Kidney glomerular epithelial cell (primary cell): ENCODE measurements at regions not wholly inside any gene's neighbourhood (a gene's known extent, or its start where the extent isn't known, plus 50 kb on each side); places are given as distances from the start of the nearest gene placed in this dataset.

Source experiments
- DNase-seq: peaks from one replicate; lab custom pipeline; 2025; lab: John Stamatoyannopoulos, UW

DNA sequence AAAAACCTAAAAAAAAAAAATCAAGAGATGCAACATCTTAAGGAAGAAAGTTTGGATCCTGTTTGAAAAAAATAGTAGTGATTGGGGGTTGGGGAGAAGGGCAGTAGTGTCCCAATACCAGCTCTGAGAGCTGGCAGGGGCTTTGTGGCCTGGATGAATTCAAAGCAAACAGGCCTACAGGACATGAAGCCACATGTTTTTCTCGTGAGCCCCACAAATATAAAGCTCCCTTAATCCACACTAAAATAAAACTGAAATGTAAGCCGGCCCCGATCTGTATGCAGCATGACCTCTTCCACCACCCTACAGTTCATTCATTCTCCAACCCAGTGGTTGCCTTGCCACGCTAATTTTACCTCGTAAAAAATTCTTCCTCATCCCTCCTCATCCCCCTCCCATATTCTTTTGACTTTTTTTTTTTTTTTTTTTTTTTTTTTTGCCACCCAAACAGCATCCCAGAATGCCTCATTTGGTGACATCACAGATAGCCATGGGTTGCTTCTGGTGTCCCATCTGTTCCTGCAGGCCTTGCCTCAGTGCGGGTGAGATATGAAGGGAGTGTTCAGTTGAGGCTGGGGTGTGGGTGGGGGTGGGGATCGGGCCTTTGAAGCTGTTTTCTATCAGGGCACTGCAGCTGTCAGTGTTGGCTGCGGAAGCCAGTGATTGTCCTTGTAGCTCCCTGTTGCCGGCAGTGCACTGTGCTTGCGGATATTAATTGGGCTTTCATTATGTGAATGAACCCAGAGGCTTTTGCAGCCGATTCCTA, 81.6 kb upstream of the NFIB start:
- no peak for DNase-seq

DNA sequence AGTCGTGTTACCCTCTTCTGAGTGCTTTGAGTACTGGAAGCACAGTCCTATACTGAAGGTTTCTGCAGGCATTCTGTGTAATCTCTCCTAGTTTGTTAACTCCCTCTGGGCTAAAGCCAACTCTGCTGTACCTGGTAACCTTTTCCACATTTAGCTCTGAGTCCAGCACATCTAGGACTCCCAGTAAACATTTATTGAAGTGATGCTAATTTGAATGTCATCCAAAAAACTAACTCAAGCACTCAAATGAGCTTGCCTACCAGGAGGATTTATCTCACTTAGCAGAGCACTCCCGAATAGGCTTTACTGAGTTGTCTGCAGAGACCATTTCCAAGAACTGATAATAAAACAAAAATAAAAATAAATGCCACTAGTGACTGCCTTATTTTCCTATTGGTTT, 79.5 kb upstream of the NFIB start:
- no peak for DNase-seq

DNA sequence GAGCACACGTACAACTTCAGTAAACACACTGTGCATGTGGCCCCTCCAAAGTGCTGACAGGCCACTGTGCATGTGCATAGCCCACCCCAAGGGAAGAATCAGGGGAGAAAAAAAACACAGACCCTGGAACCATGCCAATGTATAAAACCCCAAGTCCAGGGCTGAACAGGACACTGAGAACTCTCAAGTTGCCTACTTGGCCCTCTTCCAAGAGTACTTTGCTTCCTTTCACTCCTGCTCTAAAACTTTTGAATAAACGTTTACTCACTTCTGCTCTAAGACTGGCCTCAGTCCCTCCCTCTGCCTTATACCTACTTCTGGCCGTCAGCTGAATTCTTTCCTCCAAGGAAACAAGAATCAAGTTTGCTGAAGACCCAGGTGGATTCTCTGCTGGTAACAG, 77.7 kb upstream of the NFIB start:
- DNase-seq = no peak

DNA sequence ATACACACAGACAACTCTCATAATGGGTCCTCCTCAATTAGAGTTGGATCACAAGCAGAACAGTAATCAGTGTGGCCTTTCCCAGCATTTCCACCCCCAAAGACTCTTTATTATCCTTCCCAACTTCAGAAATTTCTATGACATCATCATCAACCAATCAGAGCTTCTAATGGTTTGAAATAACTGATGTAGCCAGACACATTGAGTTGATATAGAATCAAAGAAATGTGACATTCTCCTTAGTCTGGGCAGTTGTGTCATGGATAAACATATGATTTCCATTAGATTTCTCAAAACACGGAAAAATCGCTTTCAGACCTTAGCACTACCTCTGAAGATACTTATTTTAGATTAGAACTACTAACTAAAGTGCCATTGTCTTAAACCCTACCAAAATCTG, 75.7 kb upstream of the NFIB start:
- DNase-seq = no peak

DNA sequence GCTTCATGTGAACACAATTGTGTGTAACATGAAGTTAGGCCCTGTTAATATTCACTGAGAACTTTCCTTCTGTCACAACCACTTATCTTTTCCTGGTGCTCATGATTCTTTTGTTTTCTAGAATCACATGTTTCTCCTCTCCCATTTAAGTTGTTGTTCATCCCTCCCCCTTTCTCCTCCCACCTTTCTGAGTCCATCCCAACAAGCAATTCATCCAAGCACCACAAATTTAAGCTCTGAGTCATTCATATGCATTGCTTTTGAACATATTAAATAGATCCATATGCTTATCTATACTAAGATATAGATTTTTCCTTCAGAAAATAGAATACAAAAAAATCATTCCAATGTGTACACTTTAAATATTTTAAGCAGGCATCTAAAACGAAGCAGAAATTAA, 75.2 kb upstream of the NFIB start:
- DNase-seq = no peak

DNA sequence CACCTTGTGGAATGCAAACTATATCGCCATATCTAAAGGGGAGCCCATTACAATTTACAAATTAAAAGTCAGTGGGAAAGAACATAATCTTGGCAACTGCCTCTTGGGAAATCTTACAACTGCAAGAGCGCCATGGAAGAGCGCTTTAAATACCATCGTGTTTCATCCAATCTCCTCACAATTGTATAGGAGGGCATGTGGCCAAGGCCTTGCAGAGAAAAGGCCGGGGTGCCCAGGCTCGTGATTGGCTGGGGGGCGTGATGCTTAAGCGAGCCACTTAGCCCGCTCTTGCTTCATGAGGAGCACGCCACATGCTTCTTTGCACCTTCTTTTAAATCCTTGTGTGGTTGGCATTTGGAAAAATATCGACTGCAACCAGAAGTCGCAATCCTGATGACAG, 69.8 kb upstream of the NFIB start:
- DNase-seq = no peak

DNA sequence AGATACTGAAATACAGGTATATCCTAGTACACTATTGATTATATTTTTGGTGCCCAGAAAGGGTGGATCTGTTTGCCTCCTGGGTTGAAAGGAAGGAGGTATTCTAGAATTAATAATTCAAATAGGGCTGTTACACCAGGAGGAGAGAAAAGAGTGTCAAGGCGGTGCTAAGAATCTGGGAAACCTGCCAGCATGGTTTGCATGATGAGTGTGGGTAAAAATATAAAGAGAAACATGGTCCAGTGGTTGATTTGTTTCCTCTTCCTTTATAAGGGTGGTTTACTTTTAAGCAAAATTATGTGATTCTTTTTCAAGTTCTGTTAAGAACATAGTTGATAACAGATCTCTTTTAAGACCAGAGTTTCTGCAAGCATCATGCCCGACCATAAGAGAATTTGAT, 69.4 kb upstream of the NFIB start:
- no peak for DNase-seq

DNA sequence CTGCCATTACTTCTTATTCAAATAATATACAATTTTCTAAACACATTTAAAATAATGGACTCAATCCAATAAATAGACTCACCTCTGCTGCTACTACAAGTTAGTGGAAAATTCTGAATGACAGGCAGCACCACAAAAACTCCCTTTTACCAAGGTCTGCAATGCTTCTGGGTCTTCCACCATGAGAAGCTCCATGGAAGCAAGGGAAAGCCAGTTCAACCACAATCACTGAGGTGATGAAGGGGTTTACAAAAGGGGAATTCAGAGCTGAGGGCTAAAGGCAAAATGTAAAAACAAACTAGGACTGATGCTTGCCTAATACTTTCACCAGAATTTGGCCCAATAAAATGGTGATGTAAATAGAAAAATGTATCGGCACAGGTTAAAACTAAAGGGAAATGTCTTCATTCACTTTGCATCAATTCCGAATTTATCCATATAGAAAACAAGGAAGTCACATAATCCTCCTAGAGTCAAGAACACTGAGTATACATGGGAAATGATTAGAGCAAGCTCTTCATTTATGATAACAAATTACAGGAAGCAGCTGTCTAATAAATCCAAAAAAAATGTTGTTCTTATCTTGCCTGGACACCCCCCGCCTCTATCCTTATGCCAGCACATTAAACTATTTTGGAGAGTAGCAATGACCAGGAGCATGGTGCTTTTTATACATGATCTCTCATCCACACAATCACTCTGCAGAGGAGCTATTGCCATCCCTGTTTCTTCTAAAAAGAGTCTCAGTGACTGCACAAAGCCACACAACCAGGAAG, 66.3 kb upstream of the NFIB start:
- DNase-seq = no peak

DNA sequence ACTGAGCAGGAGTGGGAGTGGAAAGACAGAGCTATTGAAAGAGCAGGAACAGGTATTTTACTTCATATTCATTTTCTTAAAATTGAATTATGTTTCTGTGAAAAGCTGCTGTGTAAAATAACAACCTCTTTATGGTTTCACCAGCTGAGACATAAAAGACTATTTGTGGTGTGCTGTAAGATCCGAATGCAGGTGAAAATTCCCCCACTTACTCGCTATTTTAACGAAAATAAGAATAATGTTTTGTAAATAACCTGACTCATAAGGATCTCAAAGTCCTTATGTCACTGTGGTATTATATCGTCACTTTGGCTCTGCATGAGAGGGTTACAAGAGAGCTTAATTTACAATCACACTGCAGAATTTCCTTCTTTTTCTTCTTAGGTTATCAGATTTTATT, 65.3 kb upstream of the NFIB start:
- DNase-seq = no peak

DNA sequence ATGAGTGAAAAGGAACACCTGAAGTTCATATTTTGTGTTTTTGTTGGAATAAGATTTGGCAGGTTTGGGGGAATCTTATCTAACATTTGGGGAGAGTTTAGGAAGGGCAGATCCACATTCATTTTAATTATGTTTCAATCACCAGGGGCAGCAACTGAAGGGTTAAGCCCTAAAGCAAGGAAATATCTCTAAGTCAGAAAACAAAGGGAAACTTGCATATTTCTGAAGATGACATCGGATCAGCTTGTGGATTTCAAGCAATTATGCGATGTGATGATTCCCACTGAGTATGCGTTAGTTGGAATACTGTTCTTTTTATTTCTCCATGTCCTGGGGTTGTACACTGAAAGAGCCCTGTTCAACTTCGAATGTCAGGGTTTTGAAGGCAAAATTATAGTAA, 59.8 kb upstream of the NFIB start:
- DNase-seq = no peak

DNA sequence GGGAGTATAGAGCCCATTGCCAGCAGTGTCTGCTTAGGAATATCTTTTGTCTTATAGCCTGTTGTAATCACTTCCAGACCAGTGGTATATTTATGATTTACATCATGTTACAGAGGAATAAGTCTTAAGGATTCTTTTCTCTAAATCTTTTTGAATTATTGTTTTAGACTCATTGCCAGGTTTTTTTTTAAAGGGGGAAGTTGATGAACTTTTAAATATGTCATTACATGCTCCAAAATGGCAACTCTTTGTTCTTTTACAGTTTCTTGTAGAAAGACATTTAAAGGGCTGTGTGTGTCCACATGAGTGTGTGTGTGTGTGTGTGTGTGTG, 59.4 kb upstream of the NFIB start:
- no peak for DNase-seq

DNA sequence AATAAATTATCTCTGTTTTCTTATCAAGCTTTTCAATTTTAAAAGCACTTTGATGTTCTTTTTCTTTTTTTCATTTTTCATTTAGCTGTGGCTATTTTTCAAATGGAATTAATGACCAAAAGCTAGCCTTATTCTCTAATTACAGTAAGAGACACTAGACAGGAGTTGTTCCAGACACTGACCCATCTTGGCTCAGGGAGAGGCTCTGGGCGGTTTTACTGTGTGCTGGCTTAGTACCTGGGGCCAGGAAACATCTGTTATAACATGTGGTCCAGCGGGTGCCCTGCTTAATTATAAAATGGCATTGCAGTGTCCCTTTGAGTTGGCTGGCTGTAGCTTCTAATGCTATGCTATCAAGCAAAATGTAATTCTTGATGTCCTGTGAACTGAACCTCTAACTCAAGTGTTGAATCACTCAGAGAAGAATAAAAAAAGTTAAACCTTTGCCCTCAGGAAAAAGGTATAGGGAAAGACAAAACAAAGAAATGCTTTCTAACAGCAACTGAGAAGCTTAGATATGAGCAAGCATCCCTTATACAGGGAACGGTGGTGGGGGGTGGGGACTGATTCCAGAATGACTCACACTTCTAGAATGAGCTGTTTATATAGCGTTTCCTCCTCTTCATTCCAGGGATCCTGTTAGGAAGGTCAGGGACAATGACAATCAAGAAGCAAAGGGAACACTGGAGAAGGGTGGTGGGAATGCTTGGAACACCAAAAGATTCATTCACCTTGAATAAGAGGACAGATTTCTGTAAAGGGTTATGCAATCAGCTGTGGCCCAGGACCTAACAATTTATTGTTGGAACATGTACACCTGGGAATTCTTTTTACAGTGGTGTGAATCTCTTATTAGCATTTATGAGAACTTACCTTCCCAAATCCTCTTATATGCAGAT, 58.7 kb upstream of the NFIB start:
- peak; percentile 76 for DNase-seq

DNA sequence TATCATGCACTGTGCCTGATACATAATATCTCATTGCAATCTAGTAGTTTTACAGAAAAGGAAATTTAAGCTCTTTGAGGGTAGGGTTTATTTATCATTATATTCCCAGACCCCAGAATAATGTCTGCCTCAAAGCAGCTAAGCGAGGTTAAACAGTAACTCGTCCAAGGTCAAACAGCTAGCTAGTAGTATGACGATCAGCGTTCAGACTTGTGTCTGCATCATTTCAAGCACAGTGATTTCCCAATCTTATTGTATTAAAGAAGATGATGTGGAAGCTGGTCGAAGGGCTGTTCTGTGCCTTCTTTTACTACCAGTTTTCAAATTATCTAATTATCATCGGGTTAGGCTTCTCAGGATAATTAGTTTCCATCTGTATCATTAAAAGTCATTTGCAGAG, 55.1 kb upstream of the NFIB start:
- no peak for DNase-seq

DNA sequence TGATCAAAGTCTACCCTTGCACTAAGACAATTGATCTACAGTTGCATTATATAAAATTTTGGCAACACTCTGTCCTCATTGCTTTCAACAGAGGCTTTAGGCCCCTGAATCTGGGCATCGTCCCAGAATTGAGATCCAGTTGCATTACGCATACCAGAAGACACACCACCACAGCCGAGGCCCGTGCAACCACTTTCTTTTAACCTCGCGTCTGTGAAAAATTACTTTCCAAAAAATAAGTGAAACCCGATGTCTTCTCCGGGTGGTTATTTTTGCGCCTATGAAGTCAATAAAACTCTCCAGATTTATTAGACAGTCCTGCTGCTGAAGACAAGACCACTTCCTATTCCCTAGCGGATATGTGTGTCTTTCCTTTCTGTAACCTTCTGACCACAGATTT, 52.1 kb upstream of the NFIB start:
- no peak for DNase-seq

DNA sequence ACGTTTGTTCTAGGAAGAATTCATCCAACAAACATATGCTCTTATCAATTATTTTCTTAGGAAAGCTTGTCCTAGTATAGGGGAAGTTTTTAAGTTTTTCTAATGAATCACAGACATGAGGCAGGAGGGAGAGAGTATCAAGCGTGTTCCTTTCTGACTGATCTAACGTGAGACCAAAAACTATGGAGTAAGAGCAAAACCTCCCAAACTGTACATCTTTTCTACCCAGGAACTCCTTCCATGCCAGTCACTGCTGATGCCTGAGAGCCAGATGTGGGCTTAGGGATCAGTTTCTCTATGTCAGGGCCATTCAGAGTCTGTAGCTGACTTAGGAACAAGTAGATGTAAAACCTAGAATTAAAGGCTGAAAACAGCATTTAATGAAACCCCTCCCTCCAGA, 51.7 kb upstream of the NFIB start:
- DNase-seq = no peak
